ENCODE measurements at regions not wholly inside any gene's neighbourhood (a gene's known extent, or its start where the extent isn't known, plus 50 kb on each side); places are given as distances from the start of the nearest gene placed in this dataset.

DNA sequence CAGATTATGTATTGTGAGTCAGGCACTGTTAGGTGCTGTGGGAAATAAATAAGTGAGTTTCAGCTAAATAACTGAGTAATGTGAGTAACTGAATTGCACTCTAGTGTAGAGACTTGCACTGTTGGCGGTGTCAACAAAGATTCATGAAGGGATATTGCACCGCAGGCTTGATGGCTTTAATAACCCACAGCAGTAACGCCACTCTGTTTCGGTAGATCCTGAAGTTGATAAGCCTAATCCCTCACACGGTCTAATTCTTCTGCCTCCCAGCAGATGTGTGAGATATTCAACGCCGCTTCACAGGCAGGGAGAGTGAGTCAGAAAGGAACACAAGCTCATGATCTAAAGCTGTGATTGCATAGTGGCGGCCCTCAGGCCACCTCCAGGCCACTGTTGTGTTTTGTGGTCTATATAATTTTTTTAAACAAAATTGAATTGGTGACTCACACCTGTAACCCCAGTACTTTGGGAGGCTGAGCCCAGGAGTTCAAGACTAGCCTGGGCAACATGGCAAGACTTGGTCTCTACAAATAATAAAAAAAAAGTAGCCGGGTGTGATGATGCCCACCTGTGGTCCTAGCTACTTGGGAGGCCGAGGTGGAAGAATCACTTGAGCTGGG, 94.3 kb downstream of the LIPG start:
- DNase-seq, result no peak

DNA sequence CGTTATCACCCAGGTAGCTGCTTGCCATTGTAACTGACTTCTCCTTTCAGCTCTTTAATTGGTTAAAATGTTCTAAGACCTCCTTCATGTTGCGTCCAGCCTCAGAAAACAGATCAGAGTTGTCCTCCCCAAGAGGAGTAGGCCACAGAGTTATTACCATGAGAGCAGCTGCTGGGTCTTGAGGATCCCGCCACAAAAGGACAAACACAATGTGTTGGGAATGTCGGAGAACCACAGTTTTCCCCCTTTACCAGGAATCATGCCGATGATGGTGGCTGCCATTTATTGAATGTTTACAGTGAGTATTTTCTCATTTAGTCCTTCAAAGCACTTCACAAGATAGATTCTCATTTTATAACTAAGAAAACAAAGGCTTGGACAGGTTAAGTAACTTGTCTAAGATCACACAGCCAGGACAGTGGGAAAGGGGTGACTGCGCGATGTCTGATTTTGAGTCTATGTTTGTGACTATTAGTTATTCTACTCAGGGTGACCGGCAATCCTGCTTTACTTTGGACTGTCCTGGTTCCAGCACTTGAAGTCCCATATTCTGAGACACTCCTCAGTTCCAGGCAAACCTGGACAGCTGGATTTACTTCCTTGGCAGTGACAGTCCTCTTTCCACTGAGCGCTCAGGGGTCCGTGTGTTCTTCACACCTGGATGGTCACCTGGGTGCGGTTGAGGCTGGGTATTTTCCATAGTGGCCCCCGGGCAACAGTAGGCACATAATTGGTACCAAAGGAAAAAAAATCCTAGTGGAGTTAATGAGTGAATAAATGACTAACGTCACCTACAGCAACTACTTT, 93.6 kb downstream of the LIPG start:
- DNase-seq, result no peak

DNA sequence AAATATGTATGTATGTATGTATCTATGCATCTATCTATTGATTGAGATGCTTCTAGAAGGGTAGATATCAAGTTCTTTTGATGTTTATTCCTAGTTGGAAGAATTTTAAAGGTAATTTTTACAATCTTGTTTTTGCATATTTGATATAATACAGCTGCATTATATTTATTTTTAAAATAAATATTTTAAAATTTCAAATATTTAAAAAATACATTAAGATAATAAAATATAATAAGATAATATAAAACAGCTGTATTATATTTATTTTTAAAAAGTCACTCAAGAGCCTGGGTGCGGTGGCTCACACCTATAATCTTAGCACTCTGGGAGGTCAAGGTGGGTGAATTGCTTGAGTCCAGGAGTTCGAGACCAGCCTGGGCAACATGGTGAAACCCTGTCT, 92.5 kb downstream of the LIPG start:
- DNase-seq, result no peak

DNA sequence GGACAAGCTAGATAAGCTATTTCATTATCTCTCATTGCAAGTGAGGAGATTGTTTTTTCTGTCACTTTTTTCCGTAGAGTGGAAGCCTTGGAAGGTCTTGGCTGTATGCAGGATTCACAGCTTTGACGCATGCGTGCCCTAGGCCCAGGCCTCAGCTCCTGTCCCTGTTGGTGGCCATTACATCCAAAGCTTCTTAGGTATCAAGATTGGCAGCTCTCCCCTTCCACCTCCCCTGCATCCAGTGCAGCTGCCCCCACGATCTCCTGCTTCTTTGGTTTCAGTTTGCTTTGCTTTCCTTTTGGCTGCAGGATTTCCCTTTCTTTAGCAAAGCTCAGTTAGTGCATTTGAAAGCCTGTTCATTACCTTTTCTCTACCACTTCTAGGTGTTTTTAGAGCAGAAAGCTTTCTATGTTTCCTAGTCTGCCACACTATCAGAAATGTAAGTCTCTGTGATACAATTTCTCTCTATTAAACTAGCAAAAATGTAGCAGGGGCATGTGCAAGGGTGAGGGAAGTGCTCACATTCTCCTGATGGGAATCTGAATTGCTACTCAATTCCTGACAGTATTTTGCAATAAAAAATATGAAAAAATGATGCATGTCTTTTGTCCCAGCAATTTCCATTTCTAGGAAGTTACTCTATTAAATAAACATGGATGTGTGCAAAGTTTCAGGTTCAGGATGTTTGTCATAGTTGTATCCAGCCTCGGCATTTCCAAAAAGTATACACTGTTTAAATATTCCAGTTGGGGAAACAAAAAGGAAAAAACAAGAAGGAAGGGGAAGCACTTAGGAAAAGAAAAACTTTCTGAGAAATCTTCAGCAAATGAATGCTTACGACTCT, 91.2 kb downstream of the LIPG start:
- DNase-seq, result no peak

DNA sequence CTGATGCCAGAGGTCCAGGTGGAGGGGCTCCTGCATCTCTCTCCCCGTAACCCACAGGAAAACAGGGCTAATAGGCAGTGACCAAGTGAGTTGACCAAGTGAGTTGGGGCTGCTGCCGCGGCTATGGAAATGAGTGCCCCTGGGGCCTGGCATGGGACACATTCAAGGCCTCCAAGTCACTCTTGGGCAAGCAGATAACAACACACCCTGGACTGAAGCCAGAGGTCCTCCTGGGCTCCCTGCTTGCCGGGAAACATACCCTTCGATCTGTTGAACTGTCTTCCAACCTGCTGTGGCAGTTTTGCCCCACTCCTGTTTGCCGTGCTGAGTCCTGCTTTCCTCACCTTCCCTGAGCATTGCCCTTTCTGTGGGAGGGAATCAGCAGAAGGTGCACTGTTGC, 89.2 kb downstream of the LIPG start:
- DNase-seq, result no peak

DNA sequence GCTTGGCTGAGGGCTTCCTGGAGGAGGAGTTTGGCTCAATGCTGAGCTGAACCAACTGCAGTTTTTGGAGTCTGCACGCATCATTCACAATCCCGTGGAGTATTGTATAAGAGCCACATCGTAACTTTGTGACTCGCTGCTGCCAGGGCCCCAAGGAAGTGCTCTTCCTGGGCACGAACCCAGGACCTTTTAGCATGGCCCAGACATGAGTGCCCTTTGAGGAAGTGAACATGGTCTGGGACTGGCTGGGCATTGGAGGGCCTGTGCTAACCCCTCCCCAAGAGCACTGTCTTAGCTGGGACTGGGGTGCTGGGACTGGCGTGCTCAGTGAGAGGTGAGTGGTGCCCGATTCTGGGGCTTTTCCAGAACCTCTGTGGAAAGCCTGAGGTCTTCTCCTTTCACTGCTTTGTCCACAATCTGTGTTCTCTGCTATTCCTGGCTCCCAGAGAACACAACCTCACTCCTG, 88.6 kb downstream of the LIPG start:
- no peak for DNase-seq

DNA sequence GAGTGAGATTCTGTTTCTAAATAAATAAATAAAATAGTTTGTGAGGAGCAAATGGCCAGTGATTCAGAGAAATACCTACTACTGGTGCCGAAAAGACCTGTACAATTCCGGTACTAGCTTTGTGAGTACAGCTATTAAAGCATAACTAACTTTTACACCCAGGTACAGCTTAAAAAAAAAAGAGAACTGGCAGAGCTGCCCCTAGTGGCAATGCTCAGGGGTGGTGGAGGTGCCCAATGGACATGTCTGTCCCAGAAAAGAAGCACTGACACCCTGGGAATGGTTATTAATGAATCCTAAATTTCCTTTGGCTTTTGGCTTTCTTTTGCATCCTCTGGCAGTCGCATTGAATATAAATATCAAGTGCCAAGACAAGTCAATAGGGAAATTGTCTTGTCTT, 87.0 kb downstream of the LIPG start:
- DNase-seq, result no peak
